ENCODE measurements at regions not wholly inside any gene's neighbourhood (a gene's known extent, or its start where the extent isn't known, plus 50 kb on each side); places are given as distances from the start of the nearest gene placed in this dataset.

DNA sequence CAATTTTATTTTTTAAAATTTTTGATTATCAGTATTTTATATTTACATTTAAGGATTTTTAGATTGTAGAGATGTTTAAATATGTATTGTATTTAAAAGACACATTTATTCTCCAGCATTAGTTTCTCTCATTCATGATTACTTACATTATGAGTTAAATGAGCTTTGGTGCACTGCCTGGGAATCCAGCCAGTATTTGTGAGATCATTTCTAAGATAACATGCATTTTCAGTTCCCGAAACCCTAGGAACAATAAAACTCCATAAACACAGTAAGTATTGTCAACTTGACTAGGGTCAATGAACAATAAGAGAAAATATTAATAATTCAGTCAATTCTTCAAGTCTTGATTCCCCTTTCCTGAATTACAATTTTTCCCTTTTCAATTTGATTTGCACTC lies 403.3 kb downstream of the PLK2 start:
- TF ChIP-seq POLR2AphosphoS5 (IDR thresholded peaks at IDR 0.05; ENCODE audit: borderline replicate concordance, low read depth, low read length) (no peak), EZH2 (IDR thresholded peaks at IDR 0.05) (no peak)

Measured in SK-N-MC (cell line).